ENCODE measurements at regions not wholly inside any gene's neighbourhood (a gene's known extent, or its start where the extent isn't known, plus 50 kb on each side); places are given as distances from the start of the nearest gene placed in this dataset.
"Not testable (repeated sequence)": the region's sequence is repeated elsewhere in the genome, so short reads cannot be mapped to it uniquely, and the experiment has no call there.

DNA sequence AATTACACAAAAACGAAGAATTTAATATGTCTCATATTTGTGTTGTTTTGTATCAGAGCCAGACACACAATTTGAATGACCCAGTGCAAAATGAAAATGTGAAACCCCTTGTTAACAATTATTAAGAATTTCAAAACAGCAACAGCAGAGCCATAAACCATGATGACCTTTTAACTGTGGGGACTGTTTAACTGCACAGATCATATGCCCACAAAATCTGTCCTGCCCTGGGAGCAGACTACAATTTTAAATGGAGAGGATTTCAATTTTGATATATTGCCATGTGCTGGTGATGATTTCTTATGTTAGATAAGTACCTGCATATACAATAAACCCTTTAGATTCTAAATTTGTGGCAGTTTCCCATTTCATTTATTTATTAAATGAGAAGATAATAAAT is 455.5 kb upstream of the MGAT4C start:
- no peak for TF ChIP-seq JUND (IDR thresholded peaks at IDR 0.05; ENCODE audit: low read depth)

DNA sequence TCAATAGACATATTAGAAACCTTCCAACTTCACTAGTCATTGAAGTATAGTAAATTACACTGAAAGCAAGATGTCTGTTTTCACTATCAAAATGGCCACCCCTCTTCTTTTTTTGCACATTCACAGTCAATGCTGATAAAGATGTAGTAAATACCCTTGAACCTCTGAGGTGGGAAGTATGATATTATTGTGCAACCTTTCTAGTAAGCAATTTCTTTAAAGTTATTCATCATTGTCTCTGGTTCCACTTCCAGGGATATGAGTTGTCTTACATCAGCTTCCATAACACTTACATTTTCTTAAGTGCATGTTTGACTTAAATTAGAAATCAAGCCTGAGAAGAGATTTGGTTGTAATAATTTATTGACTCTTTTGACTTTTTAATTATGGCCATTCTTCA is 453.9 kb upstream of the MGAT4C start:
- TF ChIP-seq JUND (IDR thresholded peaks at IDR 0.05; ENCODE audit: low read depth): no peak
- in situ Hi-C loops (cut with HindIII; ENCODE audit: low pct_unique_long_range_greater_than_20kb, low sequenced_read_pairs): no loop called here
- DNase-seq (ENCODE audit: low read depth in 1 of 2, low spot score in 1 of 2): no peak

More for the DNA sequence above, 455.5 kb upstream of the MGAT4C start:
- no peak for DNase-seq (ENCODE audit: low read depth in 1 of 2, low spot score in 1 of 2)
- in situ Hi-C loops (cut with HindIII; ENCODE audit: low pct_unique_long_range_greater_than_20kb, low sequenced_read_pairs): no loop called here

DNA sequence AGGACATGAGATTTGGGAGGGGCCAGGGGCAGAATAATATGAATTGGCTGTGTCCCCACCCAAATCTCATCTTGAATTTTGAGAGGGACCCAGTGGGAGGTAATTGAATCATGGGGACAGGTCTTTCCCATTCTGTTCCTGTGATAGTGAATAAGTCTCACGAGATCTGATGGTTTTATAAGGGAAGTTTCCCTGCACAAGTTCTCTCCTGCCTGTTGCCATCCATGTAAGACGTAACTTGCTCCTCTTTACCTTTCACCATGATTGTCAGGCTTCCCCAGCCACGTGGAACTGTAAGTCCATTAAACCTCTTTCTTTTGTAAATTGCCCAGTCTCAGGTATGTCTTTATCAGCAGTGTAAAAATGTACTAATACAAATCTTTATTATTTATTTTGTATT is 452.8 kb upstream of the MGAT4C start:
- DNase-seq (ENCODE audit: low read depth in 1 of 2, low spot score in 1 of 2); in situ Hi-C loops (cut with HindIII; ENCODE audit: low pct_unique_long_range_greater_than_20kb, low sequenced_read_pairs): not testable (repeated sequence)

DNA sequence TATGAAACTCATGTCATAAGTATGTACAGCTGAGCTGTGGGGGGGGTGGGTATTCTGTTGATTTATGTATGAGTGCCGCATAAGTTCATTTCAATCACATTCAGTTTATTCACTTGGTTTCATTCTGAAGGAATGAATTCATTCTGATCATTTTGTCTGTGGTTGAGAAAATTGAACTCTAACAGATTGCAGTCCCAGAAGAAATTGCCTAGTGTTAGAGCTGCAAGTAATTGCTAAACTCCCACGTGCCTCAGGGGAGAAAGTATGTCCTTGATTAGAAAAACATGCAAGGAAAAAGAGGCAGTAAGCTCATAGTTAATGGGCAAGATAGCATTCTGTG is 442.4 kb upstream of the MGAT4C start:
- in situ Hi-C loops (cut with HindIII; ENCODE audit: low pct_unique_long_range_greater_than_20kb, low sequenced_read_pairs): no loop called here
- no peak for DNase-seq (ENCODE audit: low read depth in 1 of 2, low spot score in 1 of 2)
- TF ChIP-seq JUND (IDR thresholded peaks at IDR 0.05; ENCODE audit: low read depth): no peak

DNA sequence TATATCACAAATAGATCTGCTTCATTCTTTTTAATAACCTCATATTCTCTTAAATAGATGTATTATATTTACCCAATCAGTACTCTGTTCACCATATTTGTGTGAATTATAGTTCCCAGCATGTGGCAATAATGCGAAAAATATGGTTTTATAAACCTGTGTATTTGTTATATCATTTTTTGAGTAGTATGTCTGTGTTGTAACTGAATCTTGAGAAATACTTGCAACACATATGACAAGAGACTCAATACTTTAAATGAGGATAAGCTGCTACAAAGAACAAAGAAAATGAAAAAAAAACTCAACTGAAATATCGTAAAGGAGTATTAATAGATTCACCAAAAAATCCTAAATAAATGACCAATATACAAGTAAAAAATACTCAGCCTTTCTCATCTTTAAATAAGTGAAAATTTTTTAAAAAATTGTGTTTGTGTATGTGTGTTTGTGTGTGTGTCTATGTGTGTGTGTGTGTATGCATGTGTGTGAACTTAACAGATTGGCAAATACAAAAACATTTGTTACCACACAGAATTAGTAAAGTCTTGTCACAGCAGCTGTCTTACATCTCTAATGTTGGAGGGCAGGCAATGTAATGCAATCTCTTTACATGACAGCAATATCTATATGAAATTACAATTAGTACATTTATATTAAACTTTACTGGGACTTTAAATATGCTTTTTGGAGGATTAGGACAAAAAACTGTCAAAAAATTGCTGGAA is 441.9 kb upstream of the MGAT4C start:
- in situ Hi-C loops (cut with HindIII; ENCODE audit: low pct_unique_long_range_greater_than_20kb, low sequenced_read_pairs): no loop called here
- TF ChIP-seq JUND (IDR thresholded peaks at IDR 0.05; ENCODE audit: low read depth): no peak
- no peak for DNase-seq (ENCODE audit: low read depth in 1 of 2, low spot score in 1 of 2)

DNA sequence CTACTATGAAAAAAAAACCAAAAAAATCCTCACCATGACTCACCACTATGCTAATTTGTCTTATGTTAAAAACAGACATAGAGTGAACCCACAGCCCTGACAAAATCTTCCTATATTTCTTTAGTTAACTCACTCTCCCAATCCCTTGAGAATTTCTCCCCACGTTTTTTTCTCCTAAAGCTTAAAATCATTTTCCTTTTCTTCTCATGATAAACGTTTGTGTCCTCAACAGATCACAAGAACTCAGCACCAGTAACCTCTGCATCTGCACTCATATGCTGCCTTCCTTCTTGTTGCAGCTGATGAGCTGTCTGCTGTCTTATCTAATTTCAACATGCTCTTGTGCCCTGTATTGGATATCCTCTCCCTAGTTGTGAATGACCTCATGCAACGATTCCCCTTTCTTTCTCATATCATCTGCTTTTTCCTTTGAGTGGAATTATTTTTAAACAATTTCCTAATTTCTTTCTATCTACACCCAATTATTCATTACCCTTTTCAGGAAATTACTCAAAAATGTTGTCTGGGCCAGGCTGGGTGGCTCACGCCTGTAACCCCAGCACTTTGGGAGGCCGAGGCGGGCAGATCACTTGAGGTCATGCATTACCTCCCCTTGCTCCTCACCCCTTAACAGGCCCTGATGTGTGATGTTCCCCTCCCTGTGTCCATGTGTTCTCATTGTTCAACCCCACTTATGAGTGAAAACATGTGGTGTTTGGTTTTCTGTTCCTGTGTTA is 427.5 kb upstream of the MGAT4C start:
- in situ Hi-C loops (cut with HindIII; ENCODE audit: low pct_unique_long_range_greater_than_20kb, low sequenced_read_pairs): no loop called here
- no peak for DNase-seq (ENCODE audit: low read depth in 1 of 2, low spot score in 1 of 2)
- TF ChIP-seq JUND (IDR thresholded peaks at IDR 0.05; ENCODE audit: low read depth): no peak

DNA sequence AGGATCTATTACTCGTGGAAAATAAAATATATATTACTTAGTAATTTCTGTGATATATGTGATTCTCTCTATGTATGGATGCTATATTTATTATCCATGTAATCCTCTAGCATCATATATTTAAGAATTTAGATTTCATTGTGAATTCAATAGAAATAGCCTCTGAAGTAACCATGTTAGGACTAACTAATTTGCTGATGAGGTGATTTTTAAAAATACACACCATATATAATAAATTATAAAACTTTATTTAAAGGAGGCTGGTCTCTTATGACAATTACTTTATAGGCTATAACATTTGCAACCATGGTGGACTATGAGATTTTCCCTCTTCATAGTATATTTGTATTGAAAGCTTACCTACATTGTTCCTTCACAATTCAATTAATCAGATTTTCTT is 424.9 kb upstream of the MGAT4C start:
- no peak for DNase-seq (ENCODE audit: low read depth in 1 of 2, low spot score in 1 of 2)
- no peak for TF ChIP-seq JUND (IDR thresholded peaks at IDR 0.05; ENCODE audit: low read depth)
- in situ Hi-C loops (cut with HindIII; ENCODE audit: low pct_unique_long_range_greater_than_20kb, low sequenced_read_pairs): no loop called here

DNA sequence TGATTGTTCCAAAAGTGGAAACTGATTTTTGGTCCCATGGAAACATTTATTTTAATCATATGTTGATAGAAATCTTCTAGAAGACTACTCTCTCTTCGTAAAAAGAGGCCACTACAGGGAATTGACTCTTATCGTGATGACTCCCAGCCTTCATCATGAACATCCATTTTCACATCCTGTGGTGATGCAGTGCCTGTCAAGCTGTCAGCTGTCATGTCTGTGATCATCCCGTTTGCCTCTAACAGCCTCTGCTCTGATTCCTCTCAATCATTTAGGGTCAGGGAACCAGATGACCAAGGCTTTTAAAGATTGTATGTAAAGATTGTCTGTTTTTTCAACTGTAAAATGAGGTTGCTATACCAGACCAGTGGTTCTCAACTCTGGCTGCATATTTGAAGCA is 419.0 kb upstream of the MGAT4C start:
- TF ChIP-seq JUND (IDR thresholded peaks at IDR 0.05; ENCODE audit: low read depth): no peak
- in situ Hi-C loops (cut with HindIII; ENCODE audit: low pct_unique_long_range_greater_than_20kb, low sequenced_read_pairs): no loop called here
- DNase-seq (ENCODE audit: low read depth in 1 of 2, low spot score in 1 of 2): no peak

DNA sequence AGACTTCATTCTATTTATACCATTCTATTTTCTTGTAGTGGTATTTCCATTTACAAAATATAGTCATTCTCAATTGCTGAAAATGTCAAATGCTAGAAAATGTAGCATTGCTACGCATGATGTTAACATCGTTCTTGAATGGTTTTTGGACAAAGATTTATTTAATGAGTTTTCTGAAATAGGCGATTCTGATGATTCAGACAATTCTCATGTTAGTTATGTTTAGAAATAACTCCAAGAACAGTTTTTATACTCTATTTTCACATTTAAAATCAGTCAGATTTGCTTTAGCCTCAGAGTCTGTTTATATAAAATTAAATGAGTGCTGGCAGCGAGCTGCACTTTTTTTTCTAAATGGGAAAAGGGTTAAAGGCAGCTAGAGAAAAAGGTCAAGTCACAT is 414.8 kb upstream of the MGAT4C start:
- TF ChIP-seq JUND (IDR thresholded peaks at IDR 0.05; ENCODE audit: low read depth): no peak
- in situ Hi-C loops (cut with HindIII; ENCODE audit: low pct_unique_long_range_greater_than_20kb, low sequenced_read_pairs): no loop called here
- DNase-seq (ENCODE audit: low read depth in 1 of 2, low spot score in 1 of 2): no peak

DNA sequence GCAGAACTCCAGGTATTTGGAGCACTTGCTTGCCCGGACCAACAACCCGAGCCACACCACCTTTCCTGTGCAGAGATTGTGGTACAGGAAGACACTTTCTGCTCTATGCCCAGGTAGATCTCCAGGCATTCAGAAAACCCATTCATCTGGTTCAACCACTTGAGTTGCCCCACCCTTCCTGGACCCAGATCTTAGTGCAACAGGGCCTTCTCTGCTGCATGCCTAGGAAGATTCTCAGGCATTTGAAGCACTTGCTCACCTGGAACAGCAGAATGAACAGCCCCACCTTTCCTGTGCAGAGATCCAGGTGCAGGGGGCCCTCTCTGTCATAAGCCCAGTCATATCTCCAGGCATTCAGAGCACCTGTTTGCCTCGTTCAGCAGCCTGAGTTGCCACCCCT is 412.8 kb upstream of the MGAT4C start:
- peak in 1 of 2 experiments; percentile 76 for DNase-seq (ENCODE audit: low read depth in 1 of 2, low spot score in 1 of 2)
- TF ChIP-seq JUND (IDR thresholded peaks at IDR 0.05; ENCODE audit: low read depth): no peak
- in situ Hi-C loops (cut with HindIII; ENCODE audit: low pct_unique_long_range_greater_than_20kb, low sequenced_read_pairs): no loop called here

DNA sequence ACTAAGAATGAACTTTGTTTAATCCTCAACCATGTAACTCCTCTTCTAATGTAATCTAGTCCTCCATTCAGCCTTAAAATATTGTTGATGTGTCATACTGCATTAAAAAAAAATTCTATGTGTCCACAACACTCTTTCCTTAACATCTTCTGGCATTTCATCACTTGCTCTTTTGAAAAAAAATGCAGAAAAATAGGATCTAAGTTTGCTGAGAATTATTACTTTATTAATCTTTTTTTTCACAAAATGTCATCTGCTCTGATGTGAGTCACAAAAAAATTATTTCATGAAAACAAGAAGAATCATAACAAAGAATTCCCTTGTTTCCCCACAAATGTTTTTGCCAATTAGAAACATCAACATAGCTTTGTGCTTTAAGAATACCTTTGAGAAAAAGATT is 410.1 kb upstream of the MGAT4C start:
- TF ChIP-seq JUND (IDR thresholded peaks at IDR 0.05; ENCODE audit: low read depth): no peak
- DNase-seq (ENCODE audit: low read depth in 1 of 2, low spot score in 1 of 2): no peak
- in situ Hi-C loops (cut with HindIII; ENCODE audit: low pct_unique_long_range_greater_than_20kb, low sequenced_read_pairs): no loop called here

DNA sequence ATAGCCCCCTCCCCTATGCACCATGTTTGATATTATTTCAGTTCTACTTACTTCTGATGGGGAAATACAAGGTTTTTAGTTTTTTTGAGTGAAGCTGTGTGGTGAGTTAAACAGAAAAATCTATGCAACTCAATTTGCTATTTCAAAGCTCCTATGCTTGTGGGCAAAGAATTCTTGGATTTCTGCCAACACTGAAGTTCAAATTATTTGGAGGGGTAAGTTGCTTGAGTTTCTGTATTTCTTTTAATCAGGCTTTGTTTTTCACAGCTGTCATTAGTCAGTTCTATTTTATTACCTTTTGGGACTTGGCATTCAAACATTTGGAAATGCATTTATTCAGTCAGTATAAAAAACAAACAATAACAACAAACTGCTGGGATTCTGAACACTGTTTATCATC is 407.5 kb upstream of the MGAT4C start:
- no peak for DNase-seq (ENCODE audit: low read depth in 1 of 2, low spot score in 1 of 2)
- no peak for TF ChIP-seq JUND (IDR thresholded peaks at IDR 0.05; ENCODE audit: low read depth)
- in situ Hi-C loops (cut with HindIII; ENCODE audit: low pct_unique_long_range_greater_than_20kb, low sequenced_read_pairs): no loop called here

DNA sequence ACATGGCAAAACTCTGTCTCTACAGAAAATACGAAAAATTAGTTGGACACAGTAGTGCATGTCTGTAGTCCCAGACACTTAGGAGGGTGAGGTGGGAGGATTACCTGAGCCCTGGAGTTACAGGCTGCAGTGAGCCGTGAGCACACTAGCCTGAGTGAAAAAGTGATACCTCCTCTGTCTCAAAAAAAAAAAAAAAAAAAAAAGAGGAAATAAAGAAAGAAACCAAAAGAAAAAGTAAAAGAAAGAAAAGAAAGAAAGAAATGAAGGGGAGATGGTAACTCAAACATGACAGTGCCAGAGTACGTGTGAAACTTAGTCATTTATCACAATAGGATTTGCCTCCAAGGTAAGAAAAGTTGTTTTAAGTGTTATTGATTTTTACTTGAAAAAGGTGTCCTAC is 407.0 kb upstream of the MGAT4C start:
- no peak for TF ChIP-seq JUND (IDR thresholded peaks at IDR 0.05; ENCODE audit: low read depth)
- in situ Hi-C loops (cut with HindIII; ENCODE audit: low pct_unique_long_range_greater_than_20kb, low sequenced_read_pairs): no loop called here
- no peak for DNase-seq (ENCODE audit: low read depth in 1 of 2, low spot score in 1 of 2)

DNA sequence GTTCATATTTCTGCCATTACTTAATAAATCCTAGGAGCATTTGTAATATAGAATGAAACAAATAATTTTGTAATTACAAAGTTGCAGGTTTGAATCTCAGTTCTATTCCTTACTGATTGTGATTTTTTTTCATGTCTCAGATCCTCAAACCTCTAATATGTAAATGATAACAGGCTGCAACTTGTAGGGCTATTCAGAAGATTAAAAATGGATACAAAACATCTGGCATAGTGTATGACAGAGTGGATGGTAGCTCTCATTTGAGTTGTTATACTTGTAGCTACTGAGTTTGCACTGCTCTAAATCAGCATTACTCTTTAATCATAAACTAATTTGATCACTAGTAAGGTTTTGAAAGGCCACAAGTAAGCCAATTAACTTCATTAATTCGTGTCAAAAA is 406.3 kb upstream of the MGAT4C start:
- in situ Hi-C loops (cut with HindIII; ENCODE audit: low pct_unique_long_range_greater_than_20kb, low sequenced_read_pairs): no loop called here
- no peak for TF ChIP-seq JUND (IDR thresholded peaks at IDR 0.05; ENCODE audit: low read depth)

More for the DNA sequence above, 406.3 kb upstream of the MGAT4C start:
- DNase-seq (ENCODE audit: low read depth in 1 of 2, low spot score in 1 of 2): no peak
